PFSK-1 (cell line): ENCODE measurements at regions not wholly inside any gene's neighbourhood (a gene's known extent, or its start where the extent isn't known, plus 50 kb on each side); places are given as distances from the start of the nearest gene placed in this dataset.

Experiments used
- FOXP2 ChIP-seq: optimal IDR thresholded peaks from 2 replicates; pipeline ENCODE3; 2011; ENCODE audit warnings: borderline replicate concordance, control low read depth, inconsistent platforms; ENCODE audit not compliant: insufficient read depth; ENCODE audit errors: extremely low read length, extremely low read depth
- POLR2AphosphoS5 ChIP-seq: IDR thresholded peaks from 2 replicates; pipeline ENCODE4 v1.6.1; 2012; ENCODE audit warnings: low read depth, mild to moderate bottlenecking, control low read depth, low read length, moderate library complexity
- SIN3A ChIP-seq: IDR thresholded peaks from 2 replicates; pipeline ENCODE4 v1.6.1; 2012; ENCODE audit warnings: mild to moderate bottlenecking, low read length, moderate library complexity, borderline replicate concordance; ENCODE audit not compliant: insufficient read depth
- TAF1 ChIP-seq: IDR thresholded peaks from 2 replicates; pipeline ENCODE4 v1.6.1; 2012; ENCODE audit warnings: low read length, control low read depth, borderline replicate concordance; ENCODE audit not compliant: insufficient read depth
- TF ChIP-seq, protein P1 (sequence below), 2 experiments: IDR thresholded peaks; 2 replicates each; pipeline versions ENCODE4 v1.6.1 to v1.8.0; 2011 to 2012; ENCODE audit warnings: low read depth in 2 of 2, low read length in 2 of 2, control low read depth in 1 of 2, inconsistent platforms in 1 of 2, mild to moderate bottlenecking in 1 of 2, moderate library complexity in 1 of 2; ENCODE audit not compliant: insufficient read depth in 1 of 2

DNA sequence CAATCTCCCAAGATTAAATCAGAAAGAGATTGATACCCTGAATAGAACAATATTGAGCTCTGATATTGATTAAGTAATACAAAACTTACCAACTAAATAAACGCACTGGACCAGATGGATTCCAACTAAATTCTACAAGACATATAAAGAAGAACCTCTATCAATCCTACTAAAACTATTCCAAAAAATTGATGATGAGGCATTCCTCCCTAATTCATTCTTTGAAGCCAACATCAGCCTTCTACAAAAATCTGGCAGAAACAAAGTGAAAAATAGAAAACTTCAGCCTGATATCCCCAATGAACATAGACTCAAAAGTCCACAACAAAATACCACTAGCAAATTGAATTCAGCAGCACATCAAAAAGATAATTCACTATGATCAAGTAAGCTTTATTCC is 695.5 kb downstream of the NYAP2 start:
- TF ChIP-seq, protein P1, sequence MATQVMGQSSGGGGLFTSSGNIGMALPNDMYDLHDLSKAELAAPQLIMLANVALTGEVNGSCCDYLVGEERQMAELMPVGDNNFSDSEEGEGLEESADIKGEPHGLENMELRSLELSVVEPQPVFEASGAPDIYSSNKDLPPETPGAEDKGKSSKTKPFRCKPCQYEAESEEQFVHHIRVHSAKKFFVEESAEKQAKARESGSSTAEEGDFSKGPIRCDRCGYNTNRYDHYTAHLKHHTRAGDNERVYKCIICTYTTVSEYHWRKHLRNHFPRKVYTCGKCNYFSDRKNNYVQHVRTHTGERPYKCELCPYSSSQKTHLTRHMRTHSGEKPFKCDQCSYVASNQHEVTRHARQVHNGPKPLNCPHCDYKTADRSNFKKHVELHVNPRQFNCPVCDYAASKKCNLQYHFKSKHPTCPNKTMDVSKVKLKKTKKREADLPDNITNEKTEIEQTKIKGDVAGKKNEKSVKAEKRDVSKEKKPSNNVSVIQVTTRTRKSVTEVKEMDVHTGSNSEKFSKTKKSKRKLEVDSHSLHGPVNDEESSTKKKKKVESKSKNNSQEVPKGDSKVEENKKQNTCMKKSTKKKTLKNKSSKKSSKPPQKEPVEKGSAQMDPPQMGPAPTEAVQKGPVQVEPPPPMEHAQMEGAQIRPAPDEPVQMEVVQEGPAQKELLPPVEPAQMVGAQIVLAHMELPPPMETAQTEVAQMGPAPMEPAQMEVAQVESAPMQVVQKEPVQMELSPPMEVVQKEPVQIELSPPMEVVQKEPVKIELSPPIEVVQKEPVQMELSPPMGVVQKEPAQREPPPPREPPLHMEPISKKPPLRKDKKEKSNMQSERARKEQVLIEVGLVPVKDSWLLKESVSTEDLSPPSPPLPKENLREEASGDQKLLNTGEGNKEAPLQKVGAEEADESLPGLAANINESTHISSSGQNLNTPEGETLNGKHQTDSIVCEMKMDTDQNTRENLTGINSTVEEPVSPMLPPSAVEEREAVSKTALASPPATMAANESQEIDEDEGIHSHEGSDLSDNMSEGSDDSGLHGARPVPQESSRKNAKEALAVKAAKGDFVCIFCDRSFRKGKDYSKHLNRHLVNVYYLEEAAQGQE (IDR thresholded peaks at IDR 0.05; ENCODE audit: insufficient read depth in 1 of 2, low read depth in 2 of 2, low read length in 2 of 2), result no peak
- TF ChIP-seq SIN3A (no peak), FOXP2 (no peak), TAF1 (no peak), POLR2AphosphoS5 (no peak)

DNA sequence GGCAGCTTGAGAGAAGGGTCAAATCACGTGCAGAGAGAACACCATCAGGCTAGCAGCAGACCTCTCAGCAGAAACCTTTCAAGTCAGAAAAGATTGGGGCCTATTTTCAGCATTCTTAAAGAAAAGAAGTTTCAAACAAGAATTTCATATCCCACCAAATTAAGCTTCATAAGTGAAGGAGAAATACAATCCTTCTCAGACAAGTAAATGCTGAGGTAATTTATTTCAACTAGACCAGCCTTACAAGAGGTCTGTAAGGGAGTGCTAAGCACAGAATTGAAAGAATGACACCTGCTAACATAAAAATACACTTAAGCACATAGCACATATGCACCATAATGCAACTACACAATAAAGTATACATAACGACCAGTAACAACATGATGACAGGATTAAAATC is 693.9 kb downstream of the NYAP2 start:
- TF ChIP-seq, protein P1 (IDR thresholded peaks at IDR 0.05; ENCODE audit: insufficient read depth in 1 of 2, low read depth in 2 of 2, low read length in 2 of 2), result no peak
- TF ChIP-seq TAF1, result no peak
- no peak for TF ChIP-seq SIN3A
- no peak for TF ChIP-seq FOXP2
- no peak for TF ChIP-seq POLR2AphosphoS5

DNA sequence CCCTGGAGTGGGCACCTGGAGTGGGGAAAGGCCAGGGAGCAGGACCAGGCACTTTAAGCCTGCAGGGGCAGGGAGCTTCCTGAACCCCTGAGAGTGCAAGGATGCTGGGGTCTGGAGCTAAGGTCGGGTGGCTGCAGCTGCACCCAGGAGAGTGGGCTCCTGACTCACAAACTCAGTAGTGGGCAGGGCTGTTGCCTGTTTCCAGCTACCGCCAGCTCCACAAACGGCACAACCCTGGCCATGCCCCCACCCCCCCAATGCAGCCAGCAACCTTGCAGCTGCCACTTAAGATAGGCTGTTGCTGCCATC is 688.8 kb downstream of the NYAP2 start:
- TF ChIP-seq POLR2AphosphoS5, result no peak
- TF ChIP-seq TAF1, result no peak
- no peak for TF ChIP-seq SIN3A
- TF ChIP-seq FOXP2, result no peak

GRCh38 chr2:226087505-226088365 is 688.2 kb downstream of the NYAP2 start:
- TF ChIP-seq TAF1 (no peak), SIN3A (no peak), POLR2AphosphoS5 (no peak), FOXP2 (no peak)
- TF ChIP-seq, protein P1 (IDR thresholded peaks at IDR 0.05; ENCODE audit: insufficient read depth in 1 of 2, low read depth in 2 of 2, low read length in 2 of 2), result no peak

- TF ChIP-seq FOXP2 (no peak), SIN3A (no peak), POLR2AphosphoS5 (no peak), TAF1 (no peak)
- TF ChIP-seq, protein P1 (IDR thresholded peaks at IDR 0.05; ENCODE audit: insufficient read depth in 1 of 2, low read depth in 2 of 2, low read length in 2 of 2), result no peak
Observed at GRCh38 chr2:226087051-226087450, 687.5 kb downstream of the NYAP2 start.
